Cardiac fibroblast (primary cell): ENCODE measurements at regions not wholly inside any gene's neighbourhood (a gene's known extent, or its start where the extent isn't known, plus 50 kb on each side); places are given as distances from the start of the nearest gene placed in this dataset.

Source experiments
- DNase-seq, 2 donors: peaks; one replicate each; pipeline versions ENCODE4 v3.0.0 to v3.0.0-alpha.2; 2010; ENCODE audit warnings: low read depth in 2 of 2
- H3K4me3 ChIP-seq, 2 donors: replicated peaks in 1 of 2; 1 replicate in 1 of 2; 2 replicates in 1 of 2; pipeline ENCODE4 v1.5.1; 2011; ENCODE audit warnings: low read depth in 2 of 2, low read length in 2 of 2, mild to moderate bottlenecking in 2 of 2, moderate library complexity in 1 of 2
- CTCF ChIP-seq: IDR thresholded peaks from one replicate; pipeline ENCODE4 v1.5.1; 2011; ENCODE audit warnings: low read depth, mild to moderate bottlenecking, low read length, inconsistent platforms

DNA sequence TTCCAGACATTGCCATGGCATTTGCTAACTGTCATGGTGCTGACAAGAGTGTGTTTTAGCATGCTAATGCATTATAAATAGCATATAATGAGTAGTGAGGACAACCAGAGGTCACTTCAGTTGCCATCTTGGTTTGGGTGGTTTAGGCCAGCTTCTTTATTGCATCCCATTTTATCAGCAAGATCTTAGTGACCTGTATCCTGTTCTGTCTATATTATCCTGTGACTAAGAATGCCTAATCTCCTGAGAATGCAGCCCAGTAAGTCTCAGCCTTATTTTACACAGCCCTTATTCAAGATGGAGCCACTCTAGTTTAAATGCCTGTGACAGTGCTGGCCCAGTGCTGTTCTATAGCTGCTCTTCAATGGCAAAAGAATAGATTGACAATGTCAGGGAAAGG lies 781.0 kb upstream of the ADGRB3 start:
- no peak for TF ChIP-seq CTCF
- peak in 1 of 2 donors; percentile 12 for DNase-seq
- no peak overlapping the region for H3K4me3 ChIP-seq

DNA sequence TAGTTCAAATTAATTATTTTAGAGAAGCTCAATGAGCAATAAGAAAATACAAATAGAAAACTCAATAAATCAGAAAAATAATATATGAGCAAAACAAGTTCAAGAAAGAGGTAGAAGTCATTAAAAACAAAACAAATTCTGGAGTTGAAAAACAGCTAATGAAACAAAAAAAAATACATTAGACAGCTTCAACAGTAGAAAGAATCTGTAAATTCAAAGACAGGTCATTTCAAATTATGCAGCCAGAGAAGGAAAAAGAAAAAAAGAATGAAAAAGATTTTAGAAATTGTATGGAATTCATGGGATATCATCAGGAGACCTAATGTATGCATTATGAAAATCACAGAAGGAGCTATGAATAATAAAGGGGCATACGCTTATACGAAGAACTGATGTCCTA lies 795.3 kb upstream of the ADGRB3 start:
- no peak for TF ChIP-seq CTCF

GRCh38 chr6:67825201-67825895 lies 809.7 kb upstream of the ADGRB3 start:
- no peak for DNase-seq
- no peak overlapping the region for H3K4me3 ChIP-seq
- TF ChIP-seq CTCF, result no peak

More for the DNA sequence above, 795.3 kb upstream of the ADGRB3 start:
- no peak for DNase-seq
- H3K4me3 ChIP-seq, result no peak overlapping the region

- TF ChIP-seq CTCF, result no peak
- H3K4me3 ChIP-seq, result no peak overlapping the region
Observed at GRCh38 chr6:67818322-67818721, 816.8 kb upstream of the ADGRB3 start.

GRCh38 chr6:67815623-67816022 lies 819.5 kb upstream of the ADGRB3 start:
- DNase-seq, result no peak
- no peak for TF ChIP-seq CTCF
- no peak overlapping the region for H3K4me3 ChIP-seq

More at GRCh38 chr6:67818322-67818721, 816.8 kb upstream of the ADGRB3 start:
- no peak for DNase-seq

GRCh38 chr6:67814262-67814661 lies 820.8 kb upstream of the ADGRB3 start:
- H3K4me3 ChIP-seq, result no peak overlapping the region
- DNase-seq, result no peak
- no peak for TF ChIP-seq CTCF

GRCh38 chr6:67812693-67813092 lies 822.4 kb upstream of the ADGRB3 start:
- TF ChIP-seq CTCF, result no peak
- no peak overlapping the region for H3K4me3 ChIP-seq
- DNase-seq, result peak in 1 of 2 donors; percentile 3
